OCI-LY3 (cell line): ENCODE measurements at regions not wholly inside any gene's neighbourhood (a gene's known extent, or its start where the extent isn't known, plus 50 kb on each side); places are given as distances from the start of the nearest gene placed in this dataset.

Source experiments
- H2AFZ ChIP-seq: fragments of 200-600, 300-600 bp; shearing (Covaris generic); 2 replicates; pipeline ENCODE4 v1.6.0; 2014; ENCODE audit warnings: antibody characterized with exemption, low read depth, low read length
- H3K27ac ChIP-seq: fragments of 200-600, 300-600 bp; sonication (generic); 2 replicates; pipeline ENCODE4 v1.5.1; 2014; ENCODE audit warnings: mild to moderate bottlenecking, low read length, moderate library complexity, mixed read lengths
- H3K27me3 ChIP-seq: fragments of 200-600, 300-600 bp; sonication (generic); 2 replicates; pipeline ENCODE4 v1.6.1; 2014; ENCODE audit warnings: low read depth, low read length, mixed read lengths
- H3K36me3 ChIP-seq: fragments of 200-600, 300-600 bp; sonication (generic); replicated peaks from 2 replicates; pipeline ENCODE3; 2014; ENCODE audit warnings: low read depth, low read length, mixed read lengths
- H3K4me1 ChIP-seq: fragments of 300-600, 200-600 bp; sonication (generic); 2 replicates; pipeline ENCODE4 v1.6.1; 2014; ENCODE audit warnings: low read length, mixed read lengths
- H3K4me2 ChIP-seq: fragments of 200-600, 300-600 bp; sonication (generic); 2 replicates; pipeline ENCODE4 v1.6.1; 2014; ENCODE audit warnings: low read length, mixed read lengths
- H3K4me3 ChIP-seq: fragments of 300-600, 200-600 bp; sonication (generic); 2 replicates; pipeline ENCODE4 v1.5.1; 2014; ENCODE audit warnings: antibody characterized with exemption, mild to moderate bottlenecking, low read length, moderate library complexity
- H3K79me2 ChIP-seq: fragments of 300-600, 200-600 bp; shearing (Covaris generic); 2 replicates; pipeline ENCODE4 v1.6.1; 2014; ENCODE audit warnings: mild to moderate bottlenecking, low read length, mixed read lengths
- H3K9ac ChIP-seq: fragments of 300-600, 200-600 bp; shearing (Covaris generic); 2 replicates; pipeline ENCODE4 v1.6.0; 2014; ENCODE audit warnings: mild to moderate bottlenecking, low read length, moderate library complexity
- H3K9me3 ChIP-seq: fragments of 200-600, 300-600 bp; shearing (Covaris generic); 2 replicates; pipeline ENCODE4 v1.6.1; 2014; ENCODE audit warnings: low read length, mixed read lengths; ENCODE audit not compliant: insufficient read depth
- H4K20me1 ChIP-seq: fragments of 200-600, 300-600 bp; sonication (generic); 2 replicates; pipeline ENCODE4 v1.6.1; 2016; ENCODE audit warnings: low read length, mixed read lengths; ENCODE audit not compliant: insufficient read depth
- EZH2phosphoT487 ChIP-seq: fragments of 200-600 bp; shearing (Covaris generic); IDR thresholded peaks from 2 replicates; pipeline ENCODE4 v1.6.1; 2018; ENCODE audit warnings: antibody characterized with exemption, mixed run types, low read depth
- TF ChIP-seq, protein P1 (sequence below): fragments of 200-600, 300-600 bp; sonication (generic); IDR thresholded peaks from 2 replicates; pipeline ENCODE4 v1.5.1; 2014; ENCODE audit warnings: antibody characterized with exemption, low read length, low read depth

DNA sequence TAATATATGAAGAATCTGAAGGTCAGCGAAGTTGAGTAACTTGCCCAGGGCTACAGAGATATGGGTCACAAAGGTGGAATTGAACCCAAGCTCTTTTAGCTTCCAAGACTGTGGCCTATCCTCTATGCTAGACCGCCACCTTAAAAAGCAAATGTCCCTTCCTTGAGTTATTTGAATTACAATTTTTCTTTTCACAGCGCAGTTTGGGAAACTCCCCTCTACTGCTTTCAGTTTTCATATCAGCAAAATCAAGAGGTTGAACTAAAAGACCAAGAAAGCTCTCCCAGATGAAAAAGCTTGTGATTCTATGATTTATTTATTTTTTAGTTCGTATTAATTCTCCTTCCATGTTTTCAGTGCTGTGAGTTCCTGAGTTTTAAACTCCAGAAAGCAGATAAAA is 174.5 kb upstream of the C1QTNF7 start:
- Histone ChIP-seq H3K4me2 (peak overlapping the region; percentile 48), H4K20me1 (no peaks in the 10 kb centered on the region), H3K27me3 (0 out of 2 replicates have a peak, but pooled peaks cover 3% of the 10 kb centered on the region), H3K9ac (no peak overlapping the region), H3K4me1 (peaks cover 17% of the 10 kb centered on the region), H2AFZ (peak overlapping the region; percentile 36; the same call in 1 of the 2 replicates), H3K4me3 (peak overlapping the region; percentile 13), H3K9me3 (no peaks in the 10 kb centered on the region), H3K36me3 (no peaks in the 10 kb centered on the region), H3K27ac (no peak overlapping the region; the same call in 1 of the 2 replicates), H3K79me2 (no peaks in the 10 kb centered on the region)
- no peak for TF ChIP-seq EZH2phosphoT487
- TF ChIP-seq, protein P1, sequence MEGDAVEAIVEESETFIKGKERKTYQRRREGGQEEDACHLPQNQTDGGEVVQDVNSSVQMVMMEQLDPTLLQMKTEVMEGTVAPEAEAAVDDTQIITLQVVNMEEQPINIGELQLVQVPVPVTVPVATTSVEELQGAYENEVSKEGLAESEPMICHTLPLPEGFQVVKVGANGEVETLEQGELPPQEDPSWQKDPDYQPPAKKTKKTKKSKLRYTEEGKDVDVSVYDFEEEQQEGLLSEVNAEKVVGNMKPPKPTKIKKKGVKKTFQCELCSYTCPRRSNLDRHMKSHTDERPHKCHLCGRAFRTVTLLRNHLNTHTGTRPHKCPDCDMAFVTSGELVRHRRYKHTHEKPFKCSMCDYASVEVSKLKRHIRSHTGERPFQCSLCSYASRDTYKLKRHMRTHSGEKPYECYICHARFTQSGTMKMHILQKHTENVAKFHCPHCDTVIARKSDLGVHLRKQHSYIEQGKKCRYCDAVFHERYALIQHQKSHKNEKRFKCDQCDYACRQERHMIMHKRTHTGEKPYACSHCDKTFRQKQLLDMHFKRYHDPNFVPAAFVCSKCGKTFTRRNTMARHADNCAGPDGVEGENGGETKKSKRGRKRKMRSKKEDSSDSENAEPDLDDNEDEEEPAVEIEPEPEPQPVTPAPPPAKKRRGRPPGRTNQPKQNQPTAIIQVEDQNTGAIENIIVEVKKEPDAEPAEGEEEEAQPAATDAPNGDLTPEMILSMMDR, result no peak

GRCh38 chr4:15254236-15254880 is 173.5 kb upstream of the C1QTNF7 start:
- no peak overlapping the region for H2AFZ ChIP-seq
- TF ChIP-seq, protein P1, result no peak
- TF ChIP-seq EZH2phosphoT487, result no peak
- 0 out of 2 replicates have a peak, but pooled peaks cover 3% of the 10 kb centered on the region for H3K27me3 ChIP-seq
- H4K20me1 ChIP-seq, result no peaks in the 10 kb centered on the region
- peaks cover 17% of the 10 kb centered on the region for H3K4me1 ChIP-seq
- H3K27ac ChIP-seq, result no peak overlapping the region
- no peaks in the 10 kb centered on the region for H3K79me2 ChIP-seq
- H3K36me3 ChIP-seq, result no peaks in the 10 kb centered on the region
- H3K4me3 ChIP-seq, result no peak overlapping the region
- H3K9me3 ChIP-seq, result no peaks in the 10 kb centered on the region
- no peak overlapping the region for H3K9ac ChIP-seq
- H3K4me2 ChIP-seq, result no peak overlapping the region

DNA sequence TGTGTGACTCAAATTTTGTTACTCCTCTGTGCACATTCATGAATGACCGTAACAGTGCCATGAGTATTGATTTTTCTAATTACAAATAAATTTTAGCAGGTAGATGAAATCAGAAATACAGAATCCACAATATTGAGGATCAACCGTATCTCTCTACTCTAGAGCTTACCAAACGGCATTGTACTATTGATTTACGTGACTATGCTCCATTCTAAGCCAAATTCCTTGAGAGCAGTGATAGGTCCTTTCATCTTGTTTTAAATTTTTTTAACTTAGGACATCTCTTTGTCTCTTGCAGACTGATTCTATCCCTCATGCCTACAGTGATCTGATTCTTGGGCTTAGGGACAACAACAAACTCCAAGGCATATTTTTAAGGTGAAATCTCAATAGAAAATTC is 172.3 kb upstream of the C1QTNF7 start:
- Histone ChIP-seq H3K27ac (no peak overlapping the region), H3K4me3 (no peak overlapping the region), H3K9ac (no peak overlapping the region), H3K4me1 (peaks cover 17% of the 10 kb centered on the region), H3K79me2 (no peaks in the 10 kb centered on the region), H4K20me1 (no peaks in the 10 kb centered on the region), H3K27me3 (0 out of 2 replicates have a peak, but pooled peaks cover 3% of the 10 kb centered on the region), H3K4me2 (no peak overlapping the region), H3K9me3 (no peaks in the 10 kb centered on the region), H2AFZ (no peak overlapping the region), H3K36me3 (no peaks in the 10 kb centered on the region)
- TF ChIP-seq, protein P1, result no peak
- TF ChIP-seq EZH2phosphoT487, result no peak

GRCh38 chr4:15260758-15261157 is 167.1 kb upstream of the C1QTNF7 start:
- Histone ChIP-seq H4K20me1 (no peaks in the 10 kb centered on the region), H3K36me3 (no peaks in the 10 kb centered on the region), H3K27ac (no peak overlapping the region), H2AFZ (no peak overlapping the region), H3K79me2 (no peaks in the 10 kb centered on the region), H3K4me2 (no peak overlapping the region), H3K9me3 (no peaks in the 10 kb centered on the region), H3K27me3 (0 out of 2 replicates have a peak, but pooled peaks cover 3% of the 10 kb centered on the region), H3K9ac (no peak overlapping the region), H3K4me3 (no peak overlapping the region), H3K4me1 (no peaks in the 10 kb centered on the region)
- TF ChIP-seq, protein P1, result no peak
- TF ChIP-seq EZH2phosphoT487, result no peak
